NCI-H345 treated with DMSO at 0.1 percent for 48 hours (cell line): ENCODE measurements at regions not wholly inside any gene's neighbourhood (a gene's known extent, or its start where the extent isn't known, plus 50 kb on each side); places are given as distances from the start of the nearest gene placed in this dataset.

Experiments
- DNase-seq: peaks from one replicate; lab custom pipeline; 2025; ENCODE audit not compliant: unreplicated experiment; lab: John Stamatoyannopoulos, UW

DNA sequence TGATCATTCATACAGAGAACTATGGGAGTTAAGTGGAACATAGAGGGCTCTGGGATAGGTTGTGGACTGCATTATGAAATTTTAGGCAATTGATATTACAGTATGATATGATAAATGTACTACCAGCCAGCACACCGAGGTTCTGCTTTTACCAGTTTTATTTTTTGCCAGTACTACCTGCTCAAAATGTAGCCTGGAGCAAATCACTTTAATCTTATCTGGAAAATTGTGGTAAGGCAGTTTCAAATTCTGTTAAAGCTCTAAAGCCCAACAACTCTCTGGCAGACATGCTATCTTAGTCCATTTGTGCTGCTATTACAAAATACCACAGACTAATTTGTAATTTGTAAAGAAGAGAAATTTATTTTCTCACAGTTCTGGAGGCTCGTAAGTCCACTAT lies 474.9 kb upstream of the CWC22 start:
- no peak for DNase-seq

DNA sequence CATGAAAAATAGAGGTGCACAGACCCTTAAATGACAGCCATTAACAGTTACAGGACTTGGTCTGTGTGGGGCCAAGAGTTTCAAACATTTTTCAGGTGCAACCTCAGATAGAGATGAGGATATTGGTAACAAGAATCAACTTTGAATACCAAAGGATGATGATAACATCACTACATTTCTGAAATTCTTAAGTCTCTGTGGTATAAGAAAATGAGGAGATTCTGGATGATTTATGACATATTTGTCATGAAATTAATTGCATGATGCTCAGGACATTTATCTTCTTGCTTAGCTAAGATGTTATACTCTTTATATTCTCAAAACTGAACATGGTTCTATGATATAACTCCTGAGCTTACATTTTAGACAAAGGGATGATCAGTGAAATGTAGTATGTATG lies 471.8 kb upstream of the CWC22 start:
- DNase-seq = no peak

DNA sequence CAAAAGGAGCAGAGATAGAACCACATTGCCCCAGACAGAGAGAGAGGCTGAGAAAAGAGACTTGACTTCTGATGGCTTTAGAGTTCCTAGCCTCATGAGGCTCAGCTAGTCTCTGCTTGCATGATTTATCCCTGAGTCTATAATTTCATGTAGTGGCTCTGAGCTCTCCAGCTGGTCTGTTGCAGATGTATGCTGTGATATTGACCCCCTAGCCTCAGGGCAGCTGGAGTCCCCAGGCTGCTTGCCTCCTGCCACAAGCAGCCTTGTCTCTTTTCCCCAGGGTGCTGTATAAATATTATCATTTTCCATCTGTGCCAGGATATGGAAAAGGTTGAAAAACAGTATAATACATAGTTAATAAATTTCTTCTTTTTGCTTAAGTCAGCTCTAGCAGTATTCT lies 467.6 kb upstream of the CWC22 start:
- no peak for DNase-seq

DNA sequence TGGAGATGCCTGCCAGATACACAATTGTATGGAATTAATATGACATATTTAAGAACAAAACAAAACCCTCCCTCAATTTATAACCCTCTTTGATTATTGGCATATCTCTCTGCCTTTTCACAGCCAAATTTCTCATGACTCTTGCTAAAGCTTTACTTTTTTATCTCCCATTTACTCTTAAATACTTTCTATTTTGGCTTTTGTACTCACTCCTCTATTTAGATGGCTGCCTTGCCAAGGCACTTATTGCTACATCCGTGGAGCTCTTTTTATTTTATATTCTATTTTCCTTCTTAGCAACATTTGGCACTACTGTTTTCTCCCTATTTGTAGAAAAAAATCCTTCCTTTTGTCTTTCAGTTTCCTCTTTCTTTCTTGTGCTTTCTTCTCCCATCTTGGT lies 466.4 kb upstream of the CWC22 start:
- DNase-seq = no peak

DNA sequence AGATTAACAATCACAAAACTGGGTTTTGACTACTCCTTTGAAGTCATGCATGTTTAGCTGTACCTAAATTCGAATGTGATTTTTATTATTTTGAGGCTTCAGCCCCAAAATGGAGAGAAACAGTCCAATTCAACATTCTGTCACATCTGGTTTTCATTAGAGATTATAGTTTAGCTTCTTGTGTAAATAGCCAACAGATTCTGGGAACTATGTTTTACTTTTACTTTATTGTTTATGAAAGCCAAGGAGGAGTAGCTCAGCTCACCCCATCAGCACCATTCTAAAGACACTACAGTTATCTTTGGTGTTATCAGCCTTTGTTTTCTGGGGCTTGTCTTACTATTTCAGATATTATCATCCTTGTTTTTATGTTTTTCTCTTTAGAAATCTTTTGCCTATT lies 465.0 kb upstream of the CWC22 start:
- DNase-seq = no peak

DNA sequence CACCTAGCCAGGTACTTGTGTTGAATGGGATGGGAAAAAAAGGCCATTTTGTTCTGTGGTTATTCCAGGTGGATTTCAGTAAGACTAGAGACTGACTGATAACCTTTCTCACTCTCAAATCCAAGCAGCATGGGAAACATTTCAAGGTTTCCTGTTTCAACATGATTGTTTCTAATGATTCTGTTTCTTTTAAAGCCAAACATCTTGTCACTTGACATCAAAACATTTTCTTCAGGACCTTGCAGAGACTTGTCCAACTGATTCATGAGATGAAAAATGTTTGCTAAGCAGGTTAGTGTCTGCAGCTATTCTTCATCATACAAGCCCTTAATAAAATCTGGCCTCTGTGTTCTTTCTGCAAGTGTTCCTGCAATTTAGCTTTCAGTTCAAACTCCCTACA lies 456.5 kb upstream of the CWC22 start:
- no peak for DNase-seq

DNA sequence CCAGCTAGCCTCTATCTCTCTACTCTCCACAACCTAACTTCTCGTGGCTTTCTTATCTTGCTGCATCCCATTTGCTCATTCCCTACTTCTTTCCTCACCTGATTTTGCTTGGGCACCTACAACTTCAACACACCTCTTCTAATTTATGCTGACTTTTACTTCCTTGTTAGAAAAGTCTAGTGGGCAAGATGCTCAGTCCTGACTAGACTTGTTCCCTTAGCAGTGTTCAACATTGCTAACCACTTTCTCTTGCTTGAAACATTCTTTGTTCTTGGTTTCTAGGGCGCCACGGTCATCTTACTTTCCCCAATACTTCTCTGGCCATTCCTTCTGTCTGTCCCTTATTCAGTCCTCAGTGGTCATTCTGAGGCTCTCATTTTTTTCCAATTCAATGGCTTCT lies 454.7 kb upstream of the CWC22 start:
- no peak for DNase-seq

DNA sequence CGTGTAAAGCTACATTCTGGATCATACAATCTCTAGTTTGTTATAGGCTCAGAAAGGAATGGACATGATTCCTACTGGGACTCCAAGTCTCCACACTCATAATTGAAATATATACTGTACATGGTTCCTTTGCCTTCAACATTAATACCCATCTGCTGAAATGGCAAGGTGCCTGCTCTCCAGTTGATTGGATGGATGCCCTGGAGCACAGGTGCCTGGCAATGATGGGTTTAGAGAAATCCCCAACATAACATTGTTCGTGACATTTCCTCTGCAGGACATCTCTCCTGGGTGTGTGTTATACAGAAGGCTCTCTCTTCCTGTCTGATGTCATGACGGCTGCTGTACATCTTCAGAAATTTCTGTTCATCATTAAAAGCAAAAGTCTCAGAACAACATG lies 449.7 kb upstream of the CWC22 start:
- DNase-seq = no peak

DNA sequence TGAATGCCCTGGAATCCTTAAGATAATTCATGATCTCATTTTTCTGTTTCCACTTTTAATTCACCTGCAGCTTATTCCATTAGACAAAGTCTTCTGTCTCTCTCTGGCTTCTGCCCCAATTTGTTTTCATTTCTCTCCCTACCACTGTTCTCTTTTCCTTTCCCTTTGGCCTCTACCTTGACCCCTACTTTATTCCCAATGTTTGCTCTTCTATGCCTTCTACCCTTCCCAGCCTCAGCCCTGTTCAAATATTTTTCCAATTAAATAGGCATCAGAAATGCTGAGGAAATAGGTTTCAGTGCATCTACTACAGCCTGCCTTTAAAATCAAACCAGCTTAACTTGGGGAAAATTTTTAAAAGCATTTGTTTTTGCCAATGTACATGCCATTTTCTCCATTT lies 443.7 kb upstream of the CWC22 start:
- DNase-seq = no peak

DNA sequence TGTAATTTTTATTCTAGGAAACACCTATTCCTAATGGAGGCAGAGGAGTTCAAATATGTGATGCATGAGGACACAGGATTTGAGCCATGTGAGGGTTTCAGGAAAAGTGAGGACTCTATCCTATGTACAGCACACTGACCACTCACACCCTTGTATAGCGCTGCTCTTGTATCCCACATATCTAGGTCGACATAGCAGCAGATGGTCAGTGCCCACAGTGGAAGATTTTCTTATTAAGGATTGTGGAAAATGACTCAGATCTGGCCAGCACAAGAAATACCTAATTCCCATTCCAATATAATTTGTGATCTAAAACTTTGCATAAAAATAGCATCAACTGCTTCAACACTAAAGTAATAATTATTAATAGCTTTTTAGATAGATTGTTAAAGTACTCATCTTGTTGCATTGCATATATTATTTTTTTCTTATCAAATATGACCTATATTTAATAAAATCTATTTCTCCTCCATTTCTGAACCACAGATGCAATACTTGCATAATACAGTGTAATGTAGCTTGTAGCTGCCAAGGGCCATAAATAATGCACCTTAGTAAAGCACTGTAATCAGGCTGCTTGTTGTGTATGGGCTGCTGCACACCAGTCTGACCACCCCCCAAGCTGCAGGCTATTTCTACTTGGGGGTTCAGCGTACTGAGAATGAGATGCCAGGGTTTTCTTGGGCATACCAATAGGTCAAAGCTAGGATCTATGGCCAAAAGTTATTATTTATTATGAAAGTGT lies 442.2 kb upstream of the CWC22 start:
- no peak for DNase-seq

DNA sequence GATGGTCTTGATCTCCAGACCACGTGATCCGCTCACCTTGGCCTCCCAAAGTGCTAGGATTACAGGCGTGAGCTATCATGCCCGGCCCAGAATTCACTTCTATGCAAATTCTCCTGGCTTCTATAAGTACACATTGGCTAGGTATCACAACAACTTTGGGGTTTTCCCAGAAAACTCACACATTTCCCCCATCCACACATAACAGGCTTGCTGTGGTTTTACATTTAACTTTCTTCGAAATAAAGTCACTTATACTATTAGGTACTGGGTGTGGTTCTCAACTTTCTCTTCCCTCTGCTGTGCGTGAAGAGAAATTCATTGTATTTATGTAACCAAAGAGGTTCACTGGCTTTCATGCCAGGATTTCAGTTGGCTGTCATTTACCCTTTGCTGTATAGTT lies 439.4 kb upstream of the CWC22 start:
- DNase-seq = no peak

DNA sequence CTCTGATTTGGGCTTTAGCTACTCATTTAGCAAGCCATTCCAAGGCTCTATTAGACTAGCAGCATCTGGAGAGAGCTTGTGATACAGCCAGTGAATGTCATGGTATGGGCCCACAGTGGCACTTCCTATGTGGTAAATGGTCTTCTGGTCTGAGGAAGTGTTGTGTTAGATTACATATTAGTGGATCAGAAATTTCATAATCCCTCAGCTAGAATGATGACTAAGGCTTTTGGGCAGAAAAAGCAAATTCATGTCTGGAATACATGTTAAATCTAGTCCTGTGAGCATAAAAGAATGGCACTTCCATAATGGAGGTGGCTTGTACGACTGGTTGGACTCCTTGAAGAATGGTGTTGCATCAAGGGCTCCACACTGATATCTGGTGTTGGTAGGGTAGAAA lies 436.8 kb upstream of the CWC22 start:
- no peak for DNase-seq

DNA sequence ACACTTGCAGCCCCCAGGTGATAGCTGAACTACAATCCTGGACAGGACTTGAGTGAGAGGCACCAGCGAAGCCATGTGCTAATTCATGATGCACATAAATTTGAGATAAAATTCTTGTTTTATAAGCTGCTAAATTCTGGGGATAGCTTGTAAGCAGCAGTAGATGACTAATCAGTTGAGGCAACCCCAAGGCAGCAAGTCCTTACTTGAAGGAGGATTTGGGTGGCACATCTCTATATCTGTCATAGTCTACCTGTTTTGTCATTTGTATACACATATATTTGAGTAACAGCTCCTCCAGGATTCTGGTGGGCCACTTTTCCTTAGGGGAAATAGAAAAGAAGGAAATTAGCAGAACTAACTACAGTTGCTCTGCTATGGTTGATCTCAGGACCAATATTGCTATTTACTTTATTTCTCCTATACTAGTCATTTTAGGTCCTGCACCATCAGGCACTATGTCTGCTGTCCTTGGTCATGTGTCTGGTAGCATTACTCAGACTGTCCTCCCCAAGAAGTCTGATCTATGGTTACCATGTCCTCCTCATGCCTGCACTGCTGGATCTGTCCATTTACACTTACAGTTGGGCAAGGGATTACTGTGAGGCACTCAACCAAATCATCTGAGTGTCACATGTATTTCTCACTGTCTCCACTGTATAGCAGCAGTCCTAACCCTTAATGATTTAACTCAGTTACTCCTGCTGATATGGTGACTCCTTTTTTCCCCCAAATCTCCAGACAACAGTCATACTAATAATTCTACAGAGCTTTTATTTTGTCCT lies 436.0 kb upstream of the CWC22 start:
- DNase-seq = no peak

DNA sequence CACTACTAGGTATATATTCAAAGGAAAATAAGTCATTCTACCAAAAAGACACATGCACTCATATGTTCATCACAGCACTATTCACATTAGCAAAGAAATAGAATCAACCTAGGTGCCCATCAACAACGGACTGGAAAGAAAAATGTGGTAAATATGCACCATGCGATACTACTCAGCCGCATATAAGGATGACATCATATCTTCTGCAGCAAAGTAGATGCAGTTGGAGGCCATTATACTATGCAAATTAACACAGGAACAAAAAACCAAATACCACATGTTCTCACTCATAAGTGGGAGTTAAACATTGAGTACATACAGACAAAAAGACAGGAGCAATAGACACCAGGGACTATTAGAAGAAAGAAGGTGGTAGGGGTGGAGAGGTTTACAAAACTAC lies 412.1 kb upstream of the CWC22 start:
- DNase-seq = no peak

DNA sequence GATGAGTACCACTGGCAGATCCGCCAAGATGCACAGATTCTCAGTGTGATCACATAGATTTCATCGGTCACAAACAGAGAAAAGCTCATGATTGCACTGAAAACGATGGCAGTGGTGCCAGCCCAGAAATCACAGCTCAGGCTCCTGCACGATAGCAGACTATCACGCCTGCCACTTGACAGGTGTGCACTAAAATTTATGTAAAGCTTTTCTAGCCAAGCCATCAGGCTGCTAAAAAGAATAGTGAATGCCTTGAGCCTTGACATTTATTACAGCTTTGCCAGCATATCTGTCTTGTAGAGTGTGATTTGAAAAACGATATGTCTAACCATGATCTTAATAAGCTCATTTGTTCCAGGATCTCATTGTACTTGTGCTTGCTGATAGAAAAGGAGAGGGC lies 409.5 kb upstream of the CWC22 start:
- DNase-seq = no peak

DNA sequence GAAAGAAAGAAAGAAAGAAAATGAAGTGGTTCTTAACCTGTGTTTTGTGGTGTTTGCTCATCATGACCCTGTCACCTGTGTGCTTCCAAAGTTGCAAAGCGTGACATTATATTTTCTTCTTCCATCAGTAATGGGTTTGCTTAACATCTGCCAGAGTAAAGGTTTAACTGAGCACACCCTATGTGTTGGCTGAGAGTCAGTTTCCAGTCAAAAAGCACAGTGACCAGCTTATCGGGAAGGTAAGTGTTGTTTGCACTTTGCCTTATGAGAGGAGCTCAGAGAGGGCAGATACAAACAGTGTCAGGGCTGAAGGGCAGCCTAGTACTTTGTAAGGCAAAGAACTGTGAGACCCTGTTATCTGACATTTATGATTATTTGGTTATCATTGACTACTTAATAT lies 406.2 kb upstream of the CWC22 start:
- no peak for DNase-seq

DNA sequence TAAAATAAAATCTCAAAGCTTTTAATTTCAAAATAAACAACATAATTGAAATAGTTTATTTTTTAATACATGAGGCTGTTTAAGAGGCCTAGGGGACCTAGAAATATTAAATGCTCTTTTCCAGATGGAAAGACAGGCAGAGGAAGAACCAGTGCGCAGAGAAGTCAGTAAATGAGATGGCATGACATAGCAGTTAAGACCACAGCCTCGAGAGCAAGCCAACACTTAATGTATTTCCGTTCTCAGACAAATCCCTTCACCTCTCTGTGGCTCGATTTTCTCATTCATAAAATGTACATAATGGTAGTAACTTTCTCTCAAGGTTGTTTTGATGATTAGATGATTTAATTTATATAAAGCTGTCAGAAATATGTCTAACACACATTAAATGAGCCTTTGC lies 405.1 kb upstream of the CWC22 start:
- no peak for DNase-seq

DNA sequence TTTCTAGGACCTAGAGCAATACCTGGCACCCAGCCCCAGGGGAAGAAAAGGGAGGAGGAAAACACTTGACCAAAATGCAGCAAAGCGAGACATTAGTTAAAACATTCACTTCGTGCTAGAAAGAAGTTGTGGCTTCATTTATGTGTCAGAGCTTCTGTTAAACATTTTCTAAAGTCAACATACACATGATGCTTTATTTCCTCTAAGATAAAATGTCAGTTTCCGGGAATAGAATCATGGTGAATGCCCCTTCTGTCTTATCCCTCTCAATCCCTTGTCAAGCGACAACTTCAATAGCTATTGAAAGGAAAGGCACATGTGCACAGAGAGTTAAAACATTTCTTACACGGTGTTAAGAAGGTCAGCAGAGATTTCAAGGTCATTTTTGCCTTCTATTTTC lies 404.6 kb upstream of the CWC22 start:
- DNase-seq = no peak

DNA sequence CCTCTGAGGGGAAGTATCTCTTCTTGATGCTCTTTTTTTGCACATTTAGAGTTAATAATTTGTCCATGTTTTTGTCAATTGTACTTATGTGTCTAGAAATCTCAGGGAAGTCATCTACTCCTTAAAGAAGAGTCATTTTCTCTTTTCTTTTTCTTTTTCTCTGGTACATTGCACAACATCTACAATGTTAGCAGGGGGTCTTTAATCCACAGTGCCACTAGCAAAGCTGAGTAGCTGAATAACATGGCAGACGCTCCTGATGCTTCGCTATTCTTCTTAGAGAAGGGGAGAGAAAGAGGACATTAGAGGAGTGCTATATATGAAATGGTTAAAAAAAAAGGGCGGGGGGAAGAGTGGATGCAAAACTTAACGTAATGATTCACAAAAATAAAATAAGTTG lies 399.6 kb upstream of the CWC22 start:
- DNase-seq = no peak

DNA sequence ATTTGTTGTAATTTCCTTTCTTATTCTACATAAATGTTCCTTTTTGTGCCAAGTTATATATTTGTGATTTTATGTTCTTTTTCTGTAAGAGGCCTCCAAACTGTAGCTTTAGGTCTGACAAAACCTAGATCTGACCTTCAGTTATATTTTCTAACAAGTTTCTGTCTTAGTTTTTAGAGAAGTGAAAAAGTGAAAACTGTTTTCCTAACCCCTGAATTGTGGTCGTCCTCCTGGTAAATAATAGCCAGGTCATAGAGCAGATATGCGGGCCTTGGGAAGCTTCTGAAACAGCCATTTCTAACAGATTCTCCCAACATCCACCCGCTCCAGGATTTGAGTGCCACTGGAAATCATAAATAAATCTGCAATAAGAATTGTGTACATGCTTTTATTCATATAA lies 398.4 kb upstream of the CWC22 start:
- DNase-seq = no peak

DNA sequence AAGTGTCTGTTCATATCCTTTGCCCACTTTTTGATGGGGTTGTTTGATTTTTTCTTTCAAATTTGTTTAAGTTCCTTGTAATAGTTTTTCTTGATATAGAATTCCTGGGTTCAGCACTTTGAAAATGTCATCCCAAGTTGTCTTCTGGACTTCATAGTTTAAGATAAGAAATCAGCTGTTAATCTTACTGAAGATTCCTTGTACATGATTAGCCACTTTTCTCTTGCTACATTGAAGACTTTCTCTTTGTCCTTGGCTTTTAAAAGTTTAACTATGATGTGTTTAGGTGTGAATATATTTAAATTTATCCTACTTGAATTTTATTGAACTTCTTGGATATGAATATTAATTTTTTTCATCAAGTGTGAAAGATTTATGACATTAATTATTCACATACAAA lies 387.2 kb upstream of the CWC22 start:
- no peak for DNase-seq

DNA sequence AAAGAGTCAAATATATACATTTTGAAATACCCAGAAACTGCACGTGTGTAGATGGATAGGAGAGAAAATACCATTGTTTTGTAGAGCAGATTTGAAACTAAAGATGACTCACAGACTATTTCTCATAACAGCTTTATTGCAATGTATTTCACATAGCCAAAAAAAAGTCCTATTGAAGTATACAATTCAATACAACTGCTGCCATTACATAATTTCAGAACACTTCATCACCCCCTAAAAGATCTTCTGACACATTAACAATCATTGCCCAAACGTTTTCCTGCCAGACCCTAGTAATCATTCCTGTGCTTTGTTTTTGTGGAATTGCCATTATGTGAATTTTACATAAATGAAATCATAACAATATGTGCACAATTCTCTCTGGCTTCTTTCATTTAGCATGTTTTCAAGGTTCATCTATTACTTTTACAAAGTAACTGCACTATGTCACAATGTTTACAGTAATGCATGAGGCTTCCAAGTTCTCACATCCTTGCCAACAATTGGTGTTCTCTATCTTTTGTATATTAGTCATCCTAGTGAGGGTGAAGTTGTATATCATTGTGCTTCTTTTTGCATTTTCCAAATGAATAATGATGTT lies 378.6 kb upstream of the CWC22 start:
- DNase-seq = no peak
